SKM-1 treated with dmso at 0.1 percent for 144 hours (cell line): ENCODE measurements at regions not wholly inside any gene's neighbourhood (a gene's known extent, or its start where the extent isn't known, plus 50 kb on each side); places are given as distances from the start of the nearest gene placed in this dataset.

Source experiments
- DNase-seq: peaks from one replicate; lab custom pipeline; 2025; ENCODE audit not compliant: unreplicated experiment; lab: John Stamatoyannopoulos, UW

DNA sequence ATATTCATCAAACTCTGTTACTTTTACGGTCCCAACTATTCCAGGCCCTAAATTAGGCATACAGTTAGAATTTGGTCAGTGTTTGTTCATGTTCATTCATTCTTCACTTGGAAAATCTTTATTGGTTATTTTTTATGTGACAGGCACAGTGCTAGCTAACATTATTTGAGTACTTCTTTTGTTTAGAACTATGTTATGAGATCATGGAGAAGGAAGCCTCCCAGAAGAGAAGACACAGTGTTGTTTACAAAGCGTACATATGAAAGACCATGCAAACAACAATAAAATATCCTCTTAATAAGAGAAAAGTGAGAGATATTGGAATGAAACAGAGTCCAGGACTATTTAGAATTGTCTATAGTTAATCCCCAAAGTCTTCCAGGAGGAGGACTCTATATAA, 399.2 kb downstream of the LRIG3 start:
- no peak for DNase-seq

DNA sequence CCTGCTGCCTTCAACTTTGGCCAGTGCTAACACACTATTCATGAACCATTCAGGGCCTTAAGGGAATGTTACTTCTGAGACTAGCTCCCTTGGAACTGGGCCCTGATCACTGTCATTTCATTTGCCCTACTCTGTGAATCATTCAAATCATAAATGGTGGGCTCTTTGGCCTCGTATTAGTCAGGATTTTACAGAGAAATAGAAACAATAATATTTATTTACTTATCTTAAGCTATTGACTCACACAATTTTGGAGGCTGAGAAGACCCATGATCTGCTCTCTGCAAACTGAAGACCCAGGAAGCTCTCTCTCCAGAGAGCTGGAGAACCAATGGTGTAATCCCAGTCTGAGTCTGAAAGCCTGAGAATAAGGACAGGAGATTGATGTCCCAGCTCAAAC, 398.5 kb downstream of the LRIG3 start:
- no peak for DNase-seq

DNA sequence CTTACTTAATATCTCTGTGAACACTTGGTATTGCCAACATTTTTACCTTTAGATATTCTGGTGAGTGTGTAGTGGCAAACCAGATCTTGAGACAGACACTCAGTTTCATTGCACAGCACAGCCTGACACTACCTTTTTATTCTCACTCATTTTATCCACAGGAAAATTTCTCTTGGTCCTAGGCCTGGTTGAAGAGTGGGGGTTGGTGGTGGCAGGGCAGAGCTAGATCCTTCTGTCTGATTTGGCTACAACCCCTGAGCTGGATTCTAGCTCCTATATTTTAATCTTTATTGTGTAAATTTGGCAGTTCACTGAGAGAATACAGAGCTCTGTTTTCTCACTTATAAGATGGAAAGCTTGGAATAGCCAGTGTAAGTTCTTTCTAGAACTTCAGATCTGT, 396.9 kb downstream of the LRIG3 start:
- no peak for DNase-seq

DNA sequence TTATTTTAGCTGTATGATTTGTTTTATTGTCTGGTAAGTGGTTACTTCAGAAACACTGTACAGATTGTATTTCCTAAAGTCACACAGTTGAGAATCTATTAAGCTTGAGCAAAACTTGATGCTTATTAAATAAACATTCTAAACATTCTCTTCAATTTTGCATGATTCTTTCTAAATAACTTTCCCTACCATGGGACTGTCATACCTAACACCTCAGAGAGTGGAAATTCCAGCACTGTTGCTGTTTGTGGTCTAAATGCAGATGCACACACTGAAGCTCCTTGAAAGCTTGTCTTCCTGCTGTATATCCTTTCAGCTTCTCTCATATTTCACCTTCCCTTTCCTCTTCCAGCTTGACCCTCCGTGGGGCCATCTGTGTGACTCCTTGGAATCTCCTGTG, 392.0 kb downstream of the LRIG3 start:
- no peak for DNase-seq

DNA sequence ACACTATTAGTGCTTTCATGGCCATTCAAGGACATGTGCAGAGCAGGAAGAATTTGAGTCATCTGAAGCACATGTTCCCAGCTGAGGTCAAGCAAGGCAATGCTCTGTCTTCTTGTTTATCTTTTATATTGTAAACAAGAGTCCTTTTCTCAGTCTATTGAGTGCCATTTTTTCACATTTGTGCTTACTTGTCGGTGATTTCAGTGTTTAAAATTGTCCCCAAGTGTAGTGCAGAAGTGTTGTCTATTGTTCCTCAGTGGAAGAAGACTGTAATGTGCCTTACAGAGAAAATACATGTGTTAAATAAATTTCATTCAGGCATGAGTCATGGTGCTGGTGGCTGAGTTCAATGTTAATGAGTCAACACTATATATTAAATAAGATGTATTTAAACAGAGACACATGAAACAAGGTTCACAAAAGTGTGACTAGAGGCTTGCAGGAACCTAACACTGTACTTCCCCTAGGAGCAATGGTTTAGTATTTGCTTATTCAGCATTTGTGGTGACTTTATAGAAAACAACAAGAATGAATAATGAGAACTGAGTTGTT, 391.1 kb downstream of the LRIG3 start:
- DNase-seq = no peak

DNA sequence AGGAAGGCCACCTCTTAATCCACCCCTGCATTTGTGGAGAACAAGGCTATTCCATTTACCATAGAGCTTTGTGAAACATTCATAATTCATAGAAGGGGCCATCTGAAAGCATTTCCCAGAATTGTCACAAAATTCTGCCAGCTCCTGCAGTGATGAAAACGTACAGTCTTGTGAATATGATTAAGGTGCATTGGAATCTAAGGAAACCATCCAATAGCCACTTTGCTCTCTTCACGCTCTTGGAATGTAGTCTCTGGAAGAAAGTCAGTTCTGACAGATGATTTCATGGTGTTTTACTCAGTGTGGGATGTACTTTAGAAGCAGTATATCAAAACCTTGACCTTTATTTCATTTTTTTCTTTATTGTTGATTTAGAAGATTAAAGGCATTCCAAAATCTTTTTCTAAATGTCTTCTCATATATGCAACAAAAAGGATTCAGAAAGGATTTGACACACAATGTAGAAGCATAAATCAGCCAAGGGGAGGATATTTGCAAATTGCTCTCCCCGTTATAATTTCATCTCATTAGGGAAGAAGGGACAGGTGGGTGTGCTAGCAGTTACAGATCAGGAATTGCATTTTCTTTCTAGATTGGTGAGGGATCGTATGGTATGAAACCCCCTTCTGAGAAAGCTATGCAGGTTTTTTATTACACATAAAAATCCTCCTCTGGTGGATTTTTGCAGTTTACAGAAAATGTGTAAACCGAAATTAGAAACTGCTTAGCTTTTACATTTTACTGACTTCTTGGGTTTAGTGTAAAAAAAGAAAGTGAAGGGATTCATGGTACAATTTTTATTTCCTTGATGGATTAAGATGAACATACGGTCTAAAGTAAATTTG, 390.2 kb downstream of the LRIG3 start:
- no peak for DNase-seq

DNA sequence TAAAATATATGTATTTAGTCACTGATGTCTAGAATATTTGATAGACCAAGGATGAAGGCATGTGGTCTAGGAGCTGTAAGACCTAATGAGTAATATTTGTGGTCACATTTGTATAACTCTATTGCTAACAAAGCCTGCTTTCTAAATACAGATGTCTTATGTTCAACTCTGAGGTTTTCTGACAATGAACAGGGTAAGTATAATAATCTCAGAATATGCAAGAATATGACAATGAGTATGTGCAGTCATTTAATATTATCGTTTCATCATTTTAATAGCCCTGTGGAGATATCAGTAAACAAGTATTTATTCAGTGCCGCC, 389.6 kb downstream of the LRIG3 start:
- DNase-seq = no peak

DNA sequence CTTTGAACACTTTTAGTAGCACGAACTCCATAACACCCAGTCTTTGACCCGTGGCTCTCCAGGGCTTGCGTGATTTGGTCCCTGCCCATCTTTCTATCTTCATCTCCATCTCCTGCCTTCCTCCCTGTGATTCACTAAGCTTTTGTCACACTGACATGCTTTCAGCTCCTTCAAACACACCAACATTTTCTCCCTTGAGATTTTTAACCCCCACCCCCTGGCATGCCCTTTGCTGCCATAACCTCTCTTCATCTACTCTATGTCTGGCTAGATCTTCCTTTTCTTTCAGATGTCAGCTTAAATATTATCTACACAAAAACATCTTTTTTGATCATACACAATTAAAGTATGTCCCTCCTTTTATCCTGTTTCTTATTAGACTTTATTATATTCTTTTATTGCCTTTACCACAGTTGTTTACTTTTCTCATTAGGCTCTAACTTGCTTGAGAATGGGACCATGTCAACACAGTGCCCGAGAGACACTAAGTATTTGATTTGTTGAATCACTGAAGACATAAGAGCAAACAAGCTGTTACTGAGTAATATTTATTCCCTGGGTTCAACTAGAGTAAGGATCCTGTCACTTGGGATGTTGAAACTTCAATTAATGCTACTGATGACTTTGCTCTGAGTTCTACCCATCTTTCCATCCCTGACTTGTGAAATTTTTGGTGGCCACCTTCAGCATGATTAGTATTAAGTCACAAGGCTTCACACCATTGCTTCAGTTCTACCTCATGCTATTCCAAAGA, 387.3 kb downstream of the LRIG3 start:
- DNase-seq = no peak

DNA sequence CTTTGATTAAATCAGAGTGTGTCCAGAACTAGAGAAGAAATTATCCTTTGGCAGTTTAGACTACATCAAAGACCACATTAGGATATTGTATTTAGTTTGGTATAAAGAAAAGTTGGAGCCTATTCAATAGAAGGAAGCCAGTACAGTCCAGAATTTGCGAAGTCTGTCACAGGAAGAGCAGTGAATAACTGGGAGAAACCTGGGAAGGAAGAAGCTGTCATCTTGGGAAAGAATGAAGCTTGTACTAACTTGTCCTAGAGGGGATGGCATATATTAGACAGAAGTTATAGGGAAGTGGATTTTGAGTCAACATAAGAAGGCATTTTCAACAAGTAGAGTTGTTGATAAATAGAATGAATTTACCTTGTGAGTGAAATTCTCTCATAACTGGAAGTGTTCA, 386.7 kb downstream of the LRIG3 start:
- DNase-seq = no peak

DNA sequence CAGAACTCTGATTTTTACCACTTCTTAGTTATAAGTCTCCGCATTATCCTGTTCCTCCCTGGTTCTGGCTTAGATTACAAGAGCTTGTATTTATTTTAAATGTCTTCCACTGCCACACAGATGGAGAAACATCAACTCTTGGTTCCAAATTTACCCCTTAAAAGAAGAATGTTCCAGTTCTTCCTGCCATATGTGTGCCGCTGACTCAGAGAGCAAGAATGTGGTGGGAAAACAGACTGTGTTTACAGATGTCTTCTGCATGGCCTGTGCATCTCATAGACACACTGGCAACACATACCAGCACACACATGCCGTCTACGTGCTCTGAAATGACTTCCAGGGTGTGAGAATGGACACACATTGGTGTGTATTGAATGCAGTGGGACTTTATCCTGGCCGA, 383.0 kb downstream of the LRIG3 start:
- no peak for DNase-seq

DNA sequence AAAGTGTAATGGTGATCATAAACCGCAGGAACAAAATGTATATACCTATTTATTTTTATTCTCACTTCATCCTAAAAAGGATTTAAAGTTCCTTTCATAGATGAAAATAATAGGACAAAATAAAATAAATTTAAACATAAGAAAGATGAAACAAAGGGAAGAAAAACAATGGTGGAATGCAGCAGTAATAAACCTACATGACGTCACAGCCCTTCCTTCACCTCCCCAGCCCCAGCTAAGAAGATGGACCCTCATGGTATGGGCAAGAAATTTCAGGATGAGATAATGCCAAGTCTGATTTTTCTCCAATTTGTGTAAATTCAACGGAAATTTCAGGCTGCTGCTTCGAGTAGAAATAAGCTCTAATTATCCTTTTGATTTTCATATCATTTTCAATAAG, 381.0 kb downstream of the LRIG3 start:
- DNase-seq = no peak

DNA sequence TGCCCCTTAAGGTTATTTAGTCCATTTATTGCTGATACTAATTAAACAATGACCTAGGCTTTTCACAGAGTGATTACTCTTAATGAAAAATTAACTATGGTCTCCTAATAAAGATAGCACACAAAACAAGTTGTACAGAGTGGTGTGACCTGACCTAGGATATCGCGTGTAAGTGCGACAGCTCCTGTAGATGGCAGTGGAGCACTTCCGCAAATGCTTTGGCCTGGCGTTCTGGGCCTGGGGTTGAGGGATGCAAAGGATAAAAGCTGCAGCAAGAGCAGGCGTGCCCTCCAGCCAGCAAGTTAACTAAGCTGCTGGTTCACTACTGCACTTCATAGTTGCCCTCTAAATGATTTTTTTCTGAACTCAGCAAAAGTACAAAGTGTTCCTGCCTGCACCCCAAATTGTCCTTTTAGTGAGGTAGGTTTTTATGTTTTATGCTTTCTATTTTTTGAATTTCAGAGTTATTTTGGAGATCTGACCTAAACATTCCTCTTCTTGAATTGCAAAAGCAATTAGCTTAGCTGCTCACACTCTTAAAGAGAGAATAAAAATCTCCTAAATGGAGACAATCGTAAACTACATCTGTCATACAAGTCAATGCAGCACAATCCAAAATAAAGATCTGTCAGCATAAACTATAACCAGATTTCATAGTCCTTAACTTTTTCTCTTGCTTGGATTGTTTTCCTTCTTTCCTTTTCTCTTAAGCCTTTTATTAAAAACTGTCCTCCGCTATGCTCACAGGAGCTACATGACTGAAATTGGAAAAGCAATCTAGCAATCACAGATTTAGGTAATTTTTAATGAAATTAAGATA, 379.6 kb downstream of the LRIG3 start:
- DNase-seq = peak; percentile 13

DNA sequence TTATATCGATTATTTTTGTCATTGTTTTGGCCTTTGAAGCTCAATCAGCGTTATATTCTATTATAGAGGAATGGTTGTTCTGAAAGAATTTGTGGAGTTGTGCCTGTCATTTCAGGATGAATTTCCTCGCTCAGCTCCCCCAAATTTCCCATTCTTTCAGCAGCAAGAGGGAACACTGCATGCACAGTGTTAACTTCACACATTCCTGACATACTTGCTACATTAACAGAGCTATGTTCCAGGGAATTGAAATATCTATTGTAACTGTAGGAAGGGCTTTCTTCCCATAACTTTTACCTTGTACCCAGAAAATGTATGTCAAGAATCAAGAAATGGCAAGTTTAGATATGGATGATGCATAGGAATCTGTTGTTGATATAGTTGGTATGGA, 379.0 kb downstream of the LRIG3 start:
- no peak for DNase-seq

DNA sequence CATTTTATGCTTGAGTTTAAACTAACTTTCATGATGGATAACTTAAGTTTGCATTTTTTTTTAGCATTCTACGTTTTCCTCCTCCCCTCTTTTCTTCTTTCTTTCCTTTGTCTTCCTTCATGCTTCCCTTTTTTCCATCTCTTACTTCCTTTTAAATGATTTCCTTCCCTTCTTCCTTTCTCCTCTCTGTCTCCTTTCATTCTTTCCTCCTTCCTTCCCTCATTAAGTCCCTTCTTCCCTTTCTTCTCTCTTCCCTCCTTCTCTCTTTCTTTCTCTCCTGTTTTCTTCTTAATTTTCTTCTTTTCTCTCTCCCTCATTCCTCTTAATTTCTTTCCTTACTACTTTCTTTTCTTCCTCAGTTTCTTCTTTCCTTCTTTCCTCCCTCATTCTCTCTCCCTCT, 376.0 kb downstream of the LRIG3 start:
- no peak for DNase-seq

DNA sequence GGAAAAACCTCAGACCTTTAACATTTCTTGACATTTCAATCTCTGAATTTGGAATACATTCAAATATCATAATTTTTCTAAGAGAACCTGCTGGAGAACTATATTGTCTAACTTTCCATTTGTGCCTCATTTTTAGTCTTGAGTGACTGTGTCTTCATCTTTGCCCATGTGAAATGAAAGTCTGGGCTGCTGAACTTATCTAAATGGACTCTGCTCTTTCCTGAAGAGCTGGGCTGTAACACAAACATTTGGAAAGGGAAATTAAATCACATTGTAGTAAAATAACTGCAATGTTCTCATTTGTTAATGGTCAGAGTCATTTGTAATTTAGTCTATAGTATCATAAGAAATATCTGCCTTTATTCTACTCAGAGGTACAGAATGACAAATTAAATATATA, 373.1 kb downstream of the LRIG3 start:
- DNase-seq = no peak

DNA sequence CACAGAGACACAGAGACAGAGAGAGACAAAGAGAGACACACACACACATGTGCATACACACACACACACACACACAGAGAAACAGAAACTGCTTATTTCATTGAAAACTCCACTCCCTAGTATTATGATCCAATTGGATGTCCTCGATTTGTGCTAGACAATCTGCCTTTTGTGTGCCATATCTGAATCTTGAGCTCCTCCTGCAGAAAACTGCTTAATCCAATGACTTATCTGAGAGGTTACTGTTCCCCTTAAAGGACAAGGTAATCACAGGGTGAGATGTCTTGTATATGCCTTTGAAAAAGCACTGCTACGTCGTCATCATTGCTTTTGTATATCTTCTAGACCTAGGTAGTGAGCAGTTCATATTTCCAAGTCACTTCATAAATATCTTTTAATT, 371.5 kb downstream of the LRIG3 start:
- no peak for DNase-seq

DNA sequence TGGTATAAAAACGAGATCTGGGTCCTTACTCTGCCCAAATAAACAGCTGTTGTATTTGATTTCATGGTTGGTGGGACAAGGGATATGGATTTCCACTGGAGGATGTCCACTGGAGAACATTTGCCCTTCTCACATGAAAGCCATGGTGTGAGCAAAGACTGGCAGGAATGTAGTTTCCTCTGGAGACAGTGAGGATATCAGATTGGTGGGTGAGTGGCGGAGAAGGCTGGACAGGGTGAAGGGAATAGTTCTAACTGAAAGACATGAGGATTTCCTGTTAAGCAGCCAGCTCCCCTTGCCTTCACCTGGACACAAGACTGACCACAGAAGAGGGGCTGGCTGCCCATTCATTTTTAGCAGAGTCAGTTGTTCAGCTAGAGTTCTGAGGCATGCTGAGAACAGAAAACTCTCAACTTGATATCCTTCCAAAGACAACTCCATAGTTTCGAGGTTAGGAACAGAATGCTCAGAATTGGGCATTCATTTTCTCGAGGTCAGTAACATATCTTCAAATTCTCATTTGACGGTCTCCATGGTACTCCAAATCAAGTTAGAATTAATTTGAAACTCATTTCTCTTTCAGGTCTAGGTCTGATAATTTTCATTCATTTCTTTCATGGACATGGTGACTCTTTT, 365.7 kb downstream of the LRIG3 start:
- DNase-seq = no peak

DNA sequence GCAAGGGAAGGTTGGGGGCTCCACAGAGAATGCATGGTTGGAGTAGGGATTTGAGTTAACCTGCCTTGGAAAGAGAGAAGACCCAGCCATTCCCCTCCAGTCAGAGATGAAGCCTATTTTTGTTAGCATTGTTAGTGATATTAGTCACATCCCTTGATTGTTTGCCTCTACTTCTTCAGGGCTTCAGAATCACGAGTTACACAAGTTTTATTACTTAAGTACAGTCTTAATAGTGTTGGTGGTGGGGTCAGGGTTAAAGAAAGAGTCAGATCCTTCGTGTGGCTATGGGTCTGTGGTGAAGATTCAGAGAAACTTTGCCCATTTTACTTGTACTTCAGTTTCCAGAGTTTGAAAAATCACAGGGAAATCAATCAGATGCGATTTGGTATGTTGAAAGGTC, 363.1 kb downstream of the LRIG3 start:
- DNase-seq = no peak

DNA sequence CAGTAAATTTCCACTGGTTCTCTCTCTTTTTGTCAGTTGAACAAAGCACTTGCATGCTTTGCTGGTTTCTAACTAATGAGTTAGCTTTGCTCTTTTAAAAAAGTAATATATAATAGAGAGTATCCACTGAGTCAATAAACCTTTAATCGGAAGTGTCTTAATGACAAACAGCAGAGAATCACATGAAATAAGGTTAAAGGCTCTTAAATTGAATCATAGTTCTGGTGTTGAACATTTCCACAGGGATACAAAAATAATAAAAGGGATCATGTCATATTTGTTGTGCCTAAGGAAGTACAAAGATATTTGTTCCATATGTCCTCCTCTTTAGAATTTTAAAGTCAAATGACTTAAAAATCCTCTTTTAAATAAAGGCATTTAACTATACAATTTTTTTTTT, 362.6 kb downstream of the LRIG3 start:
- DNase-seq = no peak

DNA sequence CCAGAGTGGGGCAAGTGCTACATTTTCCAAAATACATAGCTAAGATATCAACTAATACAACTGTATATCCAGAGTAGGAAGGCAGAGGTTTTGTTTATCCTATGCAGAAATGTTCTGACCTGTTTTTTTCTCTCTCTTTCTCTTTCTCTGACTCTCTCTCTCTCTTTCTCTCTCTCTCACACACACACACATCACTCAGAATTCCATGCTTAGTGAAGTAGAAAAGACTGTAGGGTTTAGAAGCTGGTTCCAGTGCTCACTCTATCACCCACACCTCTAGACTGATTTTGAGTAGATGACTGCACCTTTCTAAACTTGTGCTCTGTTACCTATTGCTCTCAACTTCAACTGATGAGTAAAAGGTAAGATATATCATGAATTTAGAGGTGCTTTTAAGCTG, 356.7 kb downstream of the LRIG3 start:
- DNase-seq = no peak

DNA sequence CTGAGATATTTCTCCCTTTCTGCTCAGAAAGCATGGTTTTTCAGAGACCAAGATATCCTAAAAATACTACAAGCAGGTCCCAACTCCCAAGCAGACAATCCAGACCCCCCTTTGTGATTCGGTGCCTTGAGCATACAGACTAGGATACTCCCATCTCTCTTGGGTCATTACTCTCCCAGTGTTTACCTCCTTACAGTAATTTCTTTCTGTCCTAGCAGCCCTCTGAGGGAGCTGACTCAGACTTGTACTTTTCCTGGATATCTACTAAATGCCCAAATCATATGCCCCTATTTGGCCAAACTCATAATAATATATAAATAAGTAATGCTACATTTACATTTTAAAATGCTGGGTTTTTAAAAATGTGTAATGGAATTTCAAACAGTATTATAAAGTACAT, 355.6 kb downstream of the LRIG3 start:
- DNase-seq = no peak
